Stomach (tissue), 4 donors: ENCODE measurements at regions not wholly inside any gene's neighbourhood (a gene's known extent, or its start where the extent isn't known, plus 50 kb on each side); places are given as distances from the start of the nearest gene placed in this dataset.

ENCODE experiments used
- EP300 ChIP-seq: sonication (generic); formaldehyde crosslinking; IDR thresholded peaks from one replicate; pipeline ENCODE4 v1.6.1; 2017; ENCODE audit warnings: antibody characterized with exemption
- POLR2A ChIP-seq, 4 donors: fragments of 450-650 bp; IDR thresholded peaks; one replicate each; pipeline ENCODE4 v1.6.1; 2016; ENCODE audit warnings: antibody characterized with exemption in 4 of 4, control low read depth in 2 of 4, mild to moderate bottlenecking in 1 of 4, moderate library complexity in 1 of 4
- TF ChIP-seq, protein P1 (sequence below), 7 experiments: fragments of 450-650 bp in 4 of 7; fragments of 200-600 bp in 3 of 7; sonication (generic) in 3 of 7; IDR thresholded peaks; one replicate each; pipeline ENCODE4 v1.5.1; 2016 to 2019; ENCODE audit warnings: antibody characterized with exemption in 7 of 7, control low read depth in 2 of 7, mild to moderate bottlenecking in 1 of 7

- TF ChIP-seq, protein P1, sequence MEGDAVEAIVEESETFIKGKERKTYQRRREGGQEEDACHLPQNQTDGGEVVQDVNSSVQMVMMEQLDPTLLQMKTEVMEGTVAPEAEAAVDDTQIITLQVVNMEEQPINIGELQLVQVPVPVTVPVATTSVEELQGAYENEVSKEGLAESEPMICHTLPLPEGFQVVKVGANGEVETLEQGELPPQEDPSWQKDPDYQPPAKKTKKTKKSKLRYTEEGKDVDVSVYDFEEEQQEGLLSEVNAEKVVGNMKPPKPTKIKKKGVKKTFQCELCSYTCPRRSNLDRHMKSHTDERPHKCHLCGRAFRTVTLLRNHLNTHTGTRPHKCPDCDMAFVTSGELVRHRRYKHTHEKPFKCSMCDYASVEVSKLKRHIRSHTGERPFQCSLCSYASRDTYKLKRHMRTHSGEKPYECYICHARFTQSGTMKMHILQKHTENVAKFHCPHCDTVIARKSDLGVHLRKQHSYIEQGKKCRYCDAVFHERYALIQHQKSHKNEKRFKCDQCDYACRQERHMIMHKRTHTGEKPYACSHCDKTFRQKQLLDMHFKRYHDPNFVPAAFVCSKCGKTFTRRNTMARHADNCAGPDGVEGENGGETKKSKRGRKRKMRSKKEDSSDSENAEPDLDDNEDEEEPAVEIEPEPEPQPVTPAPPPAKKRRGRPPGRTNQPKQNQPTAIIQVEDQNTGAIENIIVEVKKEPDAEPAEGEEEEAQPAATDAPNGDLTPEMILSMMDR (IDR thresholded peaks at IDR 0.05) = no peak
- TF ChIP-seq POLR2A (IDR thresholded peaks at IDR 0.05) = no peak
- no peak for TF ChIP-seq EP300
Observed at GRCh38 chr10:78772986-78773530, 295.7 kb upstream of the ZMIZ1 start.
